ENCODE measurements at regions not wholly inside any gene's neighbourhood (a gene's known extent, or its start where the extent isn't known, plus 50 kb on each side); places are given as distances from the start of the nearest gene placed in this dataset.

DNA sequence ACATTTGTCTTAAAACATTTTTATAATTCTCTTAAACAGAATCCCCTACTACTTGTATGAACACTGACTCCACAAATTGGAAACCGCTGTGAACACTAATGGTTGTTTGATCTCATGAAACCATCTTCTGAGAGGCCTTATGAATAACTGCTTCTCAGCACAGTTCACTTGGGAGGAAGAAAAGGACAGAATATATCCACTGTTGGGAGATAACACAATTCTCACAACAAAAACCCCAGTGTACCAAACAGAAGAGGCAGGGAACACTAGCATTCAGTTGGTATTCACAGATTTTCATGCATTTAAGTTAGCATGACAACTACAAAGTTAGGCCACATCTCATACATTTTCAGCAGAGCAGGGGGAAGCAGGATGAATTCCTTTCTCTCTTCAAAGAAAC lies 89.0 kb upstream of the SELENOP start:
- TF ChIP-seq, protein P1, sequence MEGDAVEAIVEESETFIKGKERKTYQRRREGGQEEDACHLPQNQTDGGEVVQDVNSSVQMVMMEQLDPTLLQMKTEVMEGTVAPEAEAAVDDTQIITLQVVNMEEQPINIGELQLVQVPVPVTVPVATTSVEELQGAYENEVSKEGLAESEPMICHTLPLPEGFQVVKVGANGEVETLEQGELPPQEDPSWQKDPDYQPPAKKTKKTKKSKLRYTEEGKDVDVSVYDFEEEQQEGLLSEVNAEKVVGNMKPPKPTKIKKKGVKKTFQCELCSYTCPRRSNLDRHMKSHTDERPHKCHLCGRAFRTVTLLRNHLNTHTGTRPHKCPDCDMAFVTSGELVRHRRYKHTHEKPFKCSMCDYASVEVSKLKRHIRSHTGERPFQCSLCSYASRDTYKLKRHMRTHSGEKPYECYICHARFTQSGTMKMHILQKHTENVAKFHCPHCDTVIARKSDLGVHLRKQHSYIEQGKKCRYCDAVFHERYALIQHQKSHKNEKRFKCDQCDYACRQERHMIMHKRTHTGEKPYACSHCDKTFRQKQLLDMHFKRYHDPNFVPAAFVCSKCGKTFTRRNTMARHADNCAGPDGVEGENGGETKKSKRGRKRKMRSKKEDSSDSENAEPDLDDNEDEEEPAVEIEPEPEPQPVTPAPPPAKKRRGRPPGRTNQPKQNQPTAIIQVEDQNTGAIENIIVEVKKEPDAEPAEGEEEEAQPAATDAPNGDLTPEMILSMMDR (IDR thresholded peaks at IDR 0.05), result no peak
- TF ChIP-seq EP300 (IDR thresholded peaks at IDR 0.05) (no peak), POLR2A (IDR thresholded peaks at IDR 0.05) (no peak)
